CD4-positive, alpha-beta memory T cell (primary cell): ENCODE measurements at regions not wholly inside any gene's neighbourhood (a gene's known extent, or its start where the extent isn't known, plus 50 kb on each side); places are given as distances from the start of the nearest gene placed in this dataset.

Experiments
- CTCF ChIA-PET: fragments of 350-600 bp; sonication (Branson Sonifier 250); formaldehyde crosslinking; loops from one replicate; lab custom pipeline; 2021; ENCODE audit warnings: inconsistent platforms; ENCODE audit not compliant: partially characterized antibody; lab: Charles Lee
- POLR2A ChIA-PET: fragments of 350-600 bp; sonication (Branson Sonifier 250); formaldehyde crosslinking; loops from one replicate; lab custom pipeline; 2021; ENCODE audit not compliant: partially characterized antibody; lab: Charles Lee
- DNase-seq, 5 donors: peaks; one replicate each; pipeline versions ENCODE4 v3.0.0 to v3.0.0-alpha.2; 2020 to 2022; ENCODE audit warnings: mixed read lengths in 1 of 5
- H3K27ac ChIP-seq: one replicate; pipeline ENCODE4 v1.7.0; 2013; ENCODE audit warnings: low read depth, low read length
- H3K27me3 ChIP-seq: 2 replicates; pipeline ENCODE4 v1.7.0; 2013; ENCODE audit warnings: mild to moderate bottlenecking, low read length, moderate library complexity; ENCODE audit not compliant: insufficient read depth
- H3K36me3 ChIP-seq: 2 replicates; pipeline ENCODE4 v1.7.0; 2013; ENCODE audit warnings: mild to moderate bottlenecking, low read length, moderate library complexity; ENCODE audit not compliant: insufficient read depth
- H3K4me1 ChIP-seq: 2 replicates; pipeline ENCODE4 v1.7.0; 2013; ENCODE audit warnings: mild to moderate bottlenecking, low read length, moderate library complexity; ENCODE audit not compliant: insufficient read depth
- H3K4me3 ChIP-seq, 2 donors: one replicate each; pipeline ENCODE4 v1.7.0; 2013; ENCODE audit warnings: low read length in 2 of 2, mild to moderate bottlenecking in 1 of 2
- H3K9me3 ChIP-seq, 2 donors: one replicate each; pipeline ENCODE4 v1.7.0; 2013; ENCODE audit warnings: low read length in 2 of 2, control low read depth in 1 of 2; ENCODE audit not compliant: control insufficient read depth in 1 of 2
- H3K27ac Mint-ChIP-seq, 7 donors: one replicate each; pipeline ENCODE4 v1.8.0; 2020 to 2021; ENCODE audit warnings: mixed read lengths in 7 of 7, mild to moderate bottlenecking in 6 of 7, inconsistent platforms in 3 of 7, moderate library complexity in 3 of 7
- H3K27me3 Mint-ChIP-seq, 2 donors: one replicate each; pipeline ENCODE4 v1.8.0; 2020 to 2021; ENCODE audit warnings: mixed read lengths in 2 of 2
- H3K36me3 Mint-ChIP-seq, 2 donors: one replicate each; pipeline ENCODE4 v1.8.0; 2020 to 2021; ENCODE audit warnings: mixed read lengths in 2 of 2, inconsistent platforms in 1 of 2, mild to moderate bottlenecking in 1 of 2
- H3K4me1 Mint-ChIP-seq, 4 donors: one replicate each; pipeline ENCODE4 v1.8.0; 2020 to 2021; ENCODE audit warnings: mixed read lengths in 4 of 4, mild to moderate bottlenecking in 1 of 4
- H3K4me3 Mint-ChIP-seq, 8 donors: one replicate each; pipeline ENCODE4 v1.8.0; 2020 to 2021; ENCODE audit warnings: mixed read lengths in 8 of 8, mild to moderate bottlenecking in 7 of 8, moderate library complexity in 6 of 8, inconsistent platforms in 3 of 8
- H3K9me3 Mint-ChIP-seq, 8 donors: one replicate each; pipeline ENCODE4 v1.8.0; 2020 to 2021; ENCODE audit warnings: mixed read lengths in 8 of 8, mild to moderate bottlenecking in 5 of 8, inconsistent platforms in 3 of 8, moderate library complexity in 1 of 8
- intact Hi-C: fragments of 100-400 bp; cut with micrococcal nuclease; formaldehyde crosslinking; loops from one replicate; pipeline ENCODE4 v1.15.1; 2023

GRCh38 chr2:2960441-2961133, 417.0 kb downstream of the EIPR1 start:
- no peak overlapping the region for H3K4me3 Mint-ChIP-seq
- H3K27ac Mint-ChIP-seq: no peak overlapping the region
- ChIA-PET CTCF (no interaction called here), POLR2A (no interaction called here)
- no peaks in the 10 kb centered on the region for H3K36me3 Mint-ChIP-seq
- Histone ChIP-seq H3K9me3 (no peaks in the 10 kb centered on the region), H3K27me3 (no peaks in the 10 kb centered on the region), H3K4me1 (no peaks in the 10 kb centered on the region), H3K27ac (no peak overlapping the region), H3K4me3 (no peak overlapping the region), H3K36me3 (no peaks in the 10 kb centered on the region)
- H3K27me3 Mint-ChIP-seq: no peaks in the 10 kb centered on the region
- H3K9me3 Mint-ChIP-seq: peaks cover 0 to 7% (median 0%) of the 10 kb centered on the region in 8 donors
- intact Hi-C loops: no loop called here
- no peak for DNase-seq
- no peaks in the 10 kb centered on the region for H3K4me1 Mint-ChIP-seq

GRCh38 chr2:2950403-2950952, 427.1 kb downstream of the EIPR1 start:
- no peaks in the 10 kb centered on the region for H3K27me3 ChIP-seq
- Mint-ChIP-seq H3K36me3 (no peaks in the 10 kb centered on the region), H3K27me3 (no peaks in the 10 kb centered on the region), H3K27ac (no peak overlapping the region), H3K9me3 (peaks cover 0 to 10% (median 4%) of the 10 kb centered on the region in 8 donors), H3K4me3 (no peak overlapping the region), H3K4me1 (no peaks in the 10 kb centered on the region)
- H3K27ac ChIP-seq: no peak overlapping the region
- no peaks in the 10 kb centered on the region for H3K9me3 ChIP-seq
- no peaks in the 10 kb centered on the region for H3K4me1 ChIP-seq
- no peak for DNase-seq
- H3K4me3 ChIP-seq: no peak overlapping the region
- ChIA-PET POLR2A (no interaction called here), CTCF (no interaction called here)
- no peaks in the 10 kb centered on the region for H3K36me3 ChIP-seq
- intact Hi-C loops: no loop called here

GRCh38 chr2:2947406-2947805, 430.2 kb downstream of the EIPR1 start:
- Mint-ChIP-seq H3K27ac (no peak overlapping the region), H3K4me1 (no peaks in the 10 kb centered on the region), H3K27me3 (no peaks in the 10 kb centered on the region), H3K9me3 (peaks cover 4 to 18% (median 11%) of the 10 kb centered on the region in 8 donors), H3K36me3 (no peaks in the 10 kb centered on the region), H3K4me3 (no peak overlapping the region)
- intact Hi-C loops: no loop called here
- CTCF ChIA-PET: no interaction called here
- Histone ChIP-seq H3K27me3 (no peaks in the 10 kb centered on the region), H3K9me3 (peaks cover 0 to 3% of the 10 kb centered on the region in 2 donors), H3K4me1 (no peaks in the 10 kb centered on the region), H3K4me3 (no peak overlapping the region), H3K36me3 (no peaks in the 10 kb centered on the region), H3K27ac (no peak overlapping the region)
- no peak for DNase-seq
- POLR2A ChIA-PET: no interaction called here

GRCh38 chr2:2942906-2943305, 434.7 kb downstream of the EIPR1 start:
- Histone ChIP-seq H3K4me3 (no peak overlapping the region), H3K27ac (no peak overlapping the region), H3K4me1 (no peaks in the 10 kb centered on the region), H3K36me3 (no peaks in the 10 kb centered on the region), H3K9me3 (peaks cover 0 to 3% of the 10 kb centered on the region in 2 donors), H3K27me3 (no peaks in the 10 kb centered on the region)
- Mint-ChIP-seq H3K36me3 (no peaks in the 10 kb centered on the region), H3K9me3 (peaks cover 4 to 22% (median 12%) of the 10 kb centered on the region in 8 donors), H3K27ac (no peak overlapping the region), H3K4me1 (no peaks in the 10 kb centered on the region), H3K4me3 (no peak overlapping the region), H3K27me3 (no peaks in the 10 kb centered on the region)
- POLR2A ChIA-PET: no interaction called here
- CTCF ChIA-PET: no interaction called here
- intact Hi-C loops: no loop called here
- DNase-seq: no peak

GRCh38 chr2:2942225-2942624, 435.4 kb downstream of the EIPR1 start:
- Histone ChIP-seq H3K9me3 (peaks cover 0 to 3% of the 10 kb centered on the region in 2 donors), H3K4me3 (no peak overlapping the region), H3K27ac (no peak overlapping the region), H3K4me1 (no peaks in the 10 kb centered on the region), H3K27me3 (no peaks in the 10 kb centered on the region), H3K36me3 (no peaks in the 10 kb centered on the region)
- ChIA-PET CTCF (no interaction called here), POLR2A (no interaction called here)
- Mint-ChIP-seq H3K27ac (no peak overlapping the region), H3K36me3 (no peaks in the 10 kb centered on the region), H3K27me3 (no peaks in the 10 kb centered on the region), H3K4me3 (no peak overlapping the region), H3K4me1 (no peaks in the 10 kb centered on the region), H3K9me3 (peaks cover 4 to 22% (median 14%) of the 10 kb centered on the region in 8 donors)
- DNase-seq: no peak
- intact Hi-C loops: no loop called here

GRCh38 chr2:2941205-2941604, 436.4 kb downstream of the EIPR1 start:
- intact Hi-C loops: no loop called here
- Histone ChIP-seq H3K36me3 (no peaks in the 10 kb centered on the region), H3K27ac (no peak overlapping the region), H3K4me3 (no peak overlapping the region), H3K9me3 (peaks cover 0 to 3% of the 10 kb centered on the region in 2 donors), H3K27me3 (no peaks in the 10 kb centered on the region), H3K4me1 (no peaks in the 10 kb centered on the region)
- H3K36me3 Mint-ChIP-seq: no peaks in the 10 kb centered on the region
- CTCF ChIA-PET: no interaction called here
- H3K27me3 Mint-ChIP-seq: no peaks in the 10 kb centered on the region
- no peak overlapping the region for H3K4me3 Mint-ChIP-seq
- POLR2A ChIA-PET: no interaction called here
- DNase-seq: no peak
- H3K4me1 Mint-ChIP-seq: no peaks in the 10 kb centered on the region
- H3K9me3 Mint-ChIP-seq: peaks cover 4 to 22% (median 18%) of the 10 kb centered on the region in 8 donors
- H3K27ac Mint-ChIP-seq: no peak overlapping the region

- Mint-ChIP-seq H3K36me3 (no peaks in the 10 kb centered on the region), H3K4me3 (no peak overlapping the region), H3K4me1 (no peaks in the 10 kb centered on the region), H3K27me3 (no peaks in the 10 kb centered on the region), H3K9me3 (peaks cover 4 to 23% (median 17%) of the 10 kb centered on the region in 8 donors), H3K27ac (no peak overlapping the region)
- no peaks in the 10 kb centered on the region for H3K27me3 ChIP-seq
- H3K27ac ChIP-seq: no peak overlapping the region
- no peak for DNase-seq
- no peaks in the 10 kb centered on the region for H3K36me3 ChIP-seq
- POLR2A ChIA-PET: no interaction called here
- intact Hi-C loops: no loop called here
- H3K9me3 ChIP-seq: peaks cover 0 to 3% of the 10 kb centered on the region in 2 donors
- no peaks in the 10 kb centered on the region for H3K4me1 ChIP-seq
- no peak overlapping the region for H3K4me3 ChIP-seq
- CTCF ChIA-PET: no interaction called here
Measured at GRCh38 chr2:2940702-2941101, 436.9 kb downstream of the EIPR1 start.
